ENCODE measurements at regions not wholly inside any gene's neighbourhood (a gene's known extent, or its start where the extent isn't known, plus 50 kb on each side); places are given as distances from the start of the nearest gene placed in this dataset.
A peak's percentile ranks its signal among the peaks of the same experiment; 100 is the strongest.

DNA sequence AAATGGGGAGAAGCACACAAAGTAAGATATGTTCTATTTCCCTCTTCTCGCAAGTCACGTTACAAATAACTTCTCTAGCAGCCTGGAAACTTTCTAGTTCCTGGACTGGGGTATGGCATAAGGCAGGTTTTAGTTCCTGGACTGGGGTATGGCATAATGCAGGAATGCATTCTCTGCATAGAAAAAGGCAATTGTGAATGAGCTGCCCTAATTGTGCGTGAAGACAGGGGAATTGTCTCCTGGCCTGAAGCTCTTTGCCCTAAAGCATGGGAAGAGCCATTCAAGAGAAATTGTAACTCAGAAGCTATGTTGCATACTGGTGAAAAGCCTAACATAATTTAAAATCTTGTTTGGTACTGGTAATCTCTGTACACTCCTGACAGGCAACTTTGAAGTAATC is 54.3 kb upstream of the CBLB start:
- ATAC-seq = no peak
- DNase-seq = no peak
- intact Hi-C loops (cut with DNase I) = no loop called here

DNA sequence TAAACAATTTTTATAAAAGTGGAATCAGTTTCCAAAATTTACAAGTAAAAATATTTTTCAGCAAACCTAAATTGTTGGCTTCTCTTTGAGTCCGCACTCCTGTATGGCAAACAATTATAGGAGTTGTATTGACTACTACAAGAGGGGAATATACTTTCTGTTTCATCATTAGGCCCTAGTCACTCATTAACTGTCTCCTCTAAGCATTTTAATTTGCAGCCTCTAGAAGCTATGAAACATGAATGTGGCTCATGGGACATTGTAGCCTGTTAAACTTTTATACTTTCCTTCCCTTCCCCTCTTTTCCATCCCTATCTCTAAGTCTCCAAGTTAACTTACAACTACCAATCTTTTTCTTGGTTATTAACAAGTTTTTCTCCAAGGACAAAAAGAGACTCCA is 58.9 kb upstream of the CBLB start:
- DNase-seq (no peak), ATAC-seq (no peak)
- intact Hi-C loops (cut with DNase I) = no loop called here

DNA sequence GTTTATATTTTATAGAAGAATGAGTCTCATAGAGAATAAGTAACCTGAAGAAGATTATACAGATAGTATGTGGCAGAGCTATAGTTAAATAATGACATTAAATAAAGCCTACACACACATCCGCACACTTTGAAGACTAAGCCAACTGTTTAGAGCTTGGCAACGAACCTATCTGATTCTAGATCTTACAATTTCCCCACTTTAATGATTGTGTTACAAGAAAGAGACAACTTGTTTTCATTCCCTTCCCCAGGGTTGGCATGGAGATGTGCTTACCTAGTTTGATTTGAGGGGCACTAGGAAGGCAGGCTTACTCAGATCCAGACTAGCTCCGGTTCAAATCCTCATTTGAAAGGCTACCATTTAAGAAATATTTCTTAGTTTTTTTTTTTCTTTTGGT is 61.9 kb upstream of the CBLB start:
- DNase-seq (no peak), ATAC-seq (no peak)
- intact Hi-C loops (cut with DNase I) = no loop called here

DNA sequence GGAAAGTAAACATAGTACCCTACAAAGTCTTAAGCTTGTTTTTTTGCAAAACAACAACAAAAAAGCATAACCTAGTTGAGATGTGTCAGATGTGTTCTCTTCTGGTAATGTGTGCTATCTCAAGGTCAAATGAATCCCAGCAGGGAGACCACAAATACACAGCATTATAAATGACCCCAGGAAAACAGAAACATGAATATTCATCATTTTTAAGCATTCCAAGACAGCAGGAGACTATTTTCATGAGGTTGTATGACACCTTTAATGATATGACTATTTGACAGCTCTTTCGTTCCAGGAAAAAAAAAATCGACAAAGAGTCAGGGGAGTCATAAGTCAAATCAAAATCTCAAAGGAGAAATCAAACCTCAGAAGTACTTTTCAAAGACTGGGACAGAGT is 62.7 kb upstream of the CBLB start:
- ATAC-seq = no peak
- DNase-seq = no peak
- intact Hi-C loops (cut with DNase I) = no loop called here

DNA sequence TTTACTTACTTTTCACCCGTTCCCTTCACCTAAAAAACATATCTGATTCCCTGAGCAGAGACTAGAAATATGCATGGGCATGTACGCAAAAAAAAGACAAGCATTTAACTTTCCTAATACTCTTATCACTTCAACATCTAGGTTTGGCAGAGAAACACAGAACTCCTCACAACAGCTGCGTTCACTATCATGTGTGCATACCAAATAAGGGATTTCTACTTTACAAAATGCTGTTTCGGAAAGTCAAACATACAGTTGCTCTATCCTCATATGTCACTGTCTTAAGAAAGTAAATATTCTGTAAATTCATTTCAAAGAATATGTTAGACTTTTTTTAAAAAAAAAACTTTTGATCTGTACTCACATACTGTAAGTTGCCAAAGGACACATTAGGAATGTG is 65.1 kb upstream of the CBLB start:
- DNase-seq (no peak), ATAC-seq (no peak)
- intact Hi-C loops (cut with DNase I) = no loop called here

DNA sequence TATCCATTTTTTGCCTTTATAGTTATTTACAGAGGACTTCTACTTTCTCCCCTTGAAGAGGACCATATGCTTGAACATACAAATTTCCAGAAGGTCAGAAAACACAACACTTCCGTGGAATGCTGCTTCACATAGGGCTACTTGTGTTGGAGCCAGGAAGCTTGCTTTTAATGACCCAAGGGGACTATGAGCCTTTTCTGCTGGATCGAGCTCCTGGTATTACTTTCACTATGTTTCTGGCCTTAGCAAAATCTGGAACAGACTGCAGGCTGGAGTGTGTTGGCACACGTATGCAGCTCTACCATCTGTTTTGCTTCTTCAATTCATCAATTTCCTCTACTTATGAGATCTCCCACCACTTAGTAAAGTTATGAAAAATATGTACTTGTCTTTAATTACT is 69.3 kb upstream of the CBLB start:
- intact Hi-C loops (cut with DNase I) = no loop called here
- ATAC-seq (peak; percentile 84 to 89), DNase-seq (no peak)

DNA sequence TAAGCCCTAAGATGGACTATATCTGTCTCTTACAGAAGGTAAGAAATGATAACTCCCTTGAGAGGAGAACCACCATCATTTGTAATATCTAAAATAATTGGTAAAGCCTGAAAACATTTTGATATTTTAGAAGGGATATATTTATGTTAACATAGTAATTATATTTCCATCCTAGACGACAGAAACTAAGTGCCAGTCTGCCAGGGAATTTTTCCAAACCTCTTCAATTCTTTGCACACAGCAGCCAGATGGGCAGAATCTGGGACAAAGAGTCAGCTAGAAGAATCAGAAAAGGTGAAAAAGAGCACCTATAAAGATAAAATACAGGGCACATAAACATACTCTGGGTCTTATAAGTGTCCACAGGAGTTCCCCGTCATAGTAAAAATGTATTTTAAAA is 70.0 kb upstream of the CBLB start:
- DNase-seq = no peak
- intact Hi-C loops (cut with DNase I) = no loop called here
- no peak for ATAC-seq

DNA sequence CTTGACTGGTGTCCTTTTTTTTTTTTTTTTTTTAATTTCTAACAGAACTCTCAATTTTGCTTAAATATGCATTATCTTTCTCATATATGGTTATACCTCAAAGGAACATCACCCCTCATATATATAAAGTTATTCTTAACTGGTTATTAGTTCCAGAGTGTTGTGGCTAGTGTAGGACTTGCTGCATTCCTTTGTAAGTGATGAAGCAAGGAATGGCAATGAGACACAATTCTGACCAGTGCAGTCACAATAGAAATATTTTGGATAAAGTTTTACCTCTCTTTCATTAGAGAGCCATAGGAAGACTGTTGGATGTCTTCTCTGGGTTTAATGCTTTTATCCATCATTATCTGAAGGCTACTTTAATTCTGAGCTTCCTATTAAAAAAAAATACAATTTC is 75.5 kb upstream of the CBLB start:
- intact Hi-C loops (cut with DNase I) = no loop called here
- no peak for ATAC-seq

DNA sequence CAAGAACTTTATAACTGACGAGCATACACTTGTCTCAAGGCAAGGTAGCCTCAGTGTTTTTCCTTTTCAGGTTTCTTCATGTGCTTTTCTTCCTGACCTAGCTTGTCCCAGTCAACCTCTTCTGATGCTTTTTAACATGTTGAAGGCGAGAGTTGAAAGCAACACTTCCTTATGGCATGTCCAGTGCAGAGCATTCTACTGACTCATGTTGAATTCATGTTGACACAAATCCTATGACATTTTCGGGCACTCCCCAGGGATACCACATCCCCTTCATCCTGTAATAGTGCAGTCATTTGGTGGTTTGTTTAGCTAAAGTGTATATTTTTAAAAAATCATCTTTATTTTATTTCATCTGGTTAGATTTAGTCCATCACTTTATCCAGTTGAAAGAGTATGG is 75.9 kb upstream of the CBLB start:
- no peak for DNase-seq
- intact Hi-C loops (cut with DNase I) = no loop called here
- no peak for ATAC-seq

More for the DNA sequence above, 75.5 kb upstream of the CBLB start:
- DNase-seq = no peak

DNA sequence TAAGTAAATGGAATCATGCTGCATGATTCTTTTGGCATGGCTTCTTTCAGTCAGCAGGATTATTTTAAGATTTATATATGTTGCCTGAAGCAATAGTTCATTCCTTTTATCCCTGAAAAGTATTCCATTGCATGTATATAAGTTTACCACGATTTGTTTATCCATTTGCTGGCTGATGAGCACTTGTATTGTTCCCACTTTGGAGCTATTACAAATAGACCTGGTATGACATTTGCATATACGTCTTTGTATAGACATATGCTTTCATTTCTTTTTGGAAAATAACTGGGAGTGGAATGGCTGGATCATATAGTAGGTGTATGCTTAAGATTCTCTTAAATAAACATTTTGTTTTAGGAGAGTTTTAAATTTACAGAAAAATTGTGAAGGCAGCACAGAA is 79.3 kb upstream of the CBLB start:
- DNase-seq (no peak), ATAC-seq (no peak)
- intact Hi-C loops (cut with DNase I) = no loop called here

DNA sequence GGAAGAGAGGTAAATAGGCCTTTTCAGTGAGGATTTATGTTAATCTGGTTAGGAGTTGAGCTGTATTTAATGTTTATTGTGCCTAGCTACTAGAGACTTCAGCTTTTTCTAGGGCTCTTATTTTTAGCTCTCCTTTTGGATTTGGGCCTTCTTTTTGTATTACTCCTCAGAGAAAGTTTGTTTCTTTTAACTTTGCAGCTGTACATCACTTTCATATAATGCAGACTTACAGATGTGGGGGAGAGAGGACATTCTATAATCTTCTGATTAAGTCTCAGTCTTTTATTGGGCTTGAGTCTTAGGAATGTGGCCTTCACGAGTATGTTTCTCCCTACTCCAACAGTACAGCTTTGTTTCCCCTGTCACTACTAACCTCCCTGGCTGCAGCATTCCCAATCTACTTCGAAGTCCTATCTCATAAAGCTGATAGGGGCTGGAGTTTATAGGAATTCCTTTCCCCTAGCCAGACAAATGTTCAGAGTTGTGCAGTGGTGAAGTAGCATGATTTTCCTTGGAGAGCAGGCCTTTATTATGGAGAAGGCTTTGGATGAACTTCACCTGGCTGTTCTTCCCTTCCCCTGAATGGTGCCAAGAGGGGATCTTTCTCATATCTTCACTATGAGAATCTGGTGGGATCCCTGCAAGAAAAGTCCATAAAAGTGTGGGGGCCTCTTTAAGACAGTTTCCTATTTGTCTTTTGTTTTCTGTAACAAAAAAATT is 82.2 kb upstream of the CBLB start:
- intact Hi-C loops (cut with DNase I) = no loop called here
- ATAC-seq (no peak), DNase-seq (no peak)

DNA sequence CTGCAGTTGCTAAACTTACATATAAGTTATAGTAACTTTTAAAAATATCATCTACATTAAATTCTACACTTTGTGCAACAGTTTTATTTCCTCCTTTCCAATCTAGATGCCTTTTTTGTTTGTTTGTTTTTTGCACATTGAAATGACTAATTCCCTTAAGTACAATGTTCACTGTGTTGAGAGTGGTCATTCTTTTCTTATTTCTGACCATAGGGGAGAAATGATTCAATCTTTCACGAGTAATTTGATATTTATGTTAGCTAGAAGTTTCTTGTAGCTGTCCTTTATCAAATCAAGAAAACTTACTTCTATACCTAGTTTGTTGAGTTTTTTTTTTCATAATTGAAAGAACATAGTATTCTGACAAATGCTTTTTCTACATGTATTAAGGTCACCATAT is 85.0 kb upstream of the CBLB start:
- ATAC-seq = no peak
- no peak for DNase-seq
- intact Hi-C loops (cut with DNase I) = no loop called here

DNA sequence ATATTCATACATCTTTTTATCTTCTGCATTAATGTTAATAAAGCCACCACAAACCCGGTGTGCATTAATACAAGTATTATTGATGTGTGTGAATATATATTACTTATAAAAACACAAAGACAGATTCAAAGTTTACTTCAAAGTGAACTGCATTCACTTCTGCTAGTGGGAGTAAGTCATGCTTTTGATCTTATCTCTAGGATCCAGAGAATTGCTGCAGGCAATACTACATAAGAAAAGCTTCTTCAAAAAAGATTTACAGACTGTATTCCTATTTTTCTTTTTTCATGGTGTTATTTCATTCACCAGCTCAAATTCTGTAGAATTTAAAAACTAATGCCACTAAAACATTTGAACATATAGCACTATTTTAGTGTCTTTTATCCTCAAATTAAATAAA is 87.5 kb upstream of the CBLB start:
- DNase-seq (no peak), ATAC-seq (no peak)
- intact Hi-C loops (cut with DNase I) = no loop called here

DNA sequence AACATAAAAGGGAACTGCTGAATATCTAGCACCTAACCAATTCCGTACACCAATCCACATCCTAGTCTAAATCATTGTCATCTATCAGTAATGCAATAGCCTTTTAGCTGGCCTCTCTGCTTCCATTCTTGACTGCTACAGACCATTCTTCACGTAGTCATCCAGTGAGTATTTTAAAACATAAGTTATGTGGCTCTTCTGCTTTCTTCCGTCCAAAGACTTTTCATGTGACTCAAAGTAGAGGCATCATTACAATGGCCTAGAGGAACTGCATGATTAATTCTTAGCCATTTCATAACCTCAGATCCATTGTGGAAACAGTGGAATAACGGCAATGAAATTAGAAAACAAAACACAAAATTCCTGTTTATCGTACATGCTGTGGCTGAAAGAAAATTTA is 88.9 kb upstream of the CBLB start:
- no peak for ATAC-seq
- no peak for DNase-seq
- intact Hi-C loops (cut with DNase I) = no loop called here

DNA sequence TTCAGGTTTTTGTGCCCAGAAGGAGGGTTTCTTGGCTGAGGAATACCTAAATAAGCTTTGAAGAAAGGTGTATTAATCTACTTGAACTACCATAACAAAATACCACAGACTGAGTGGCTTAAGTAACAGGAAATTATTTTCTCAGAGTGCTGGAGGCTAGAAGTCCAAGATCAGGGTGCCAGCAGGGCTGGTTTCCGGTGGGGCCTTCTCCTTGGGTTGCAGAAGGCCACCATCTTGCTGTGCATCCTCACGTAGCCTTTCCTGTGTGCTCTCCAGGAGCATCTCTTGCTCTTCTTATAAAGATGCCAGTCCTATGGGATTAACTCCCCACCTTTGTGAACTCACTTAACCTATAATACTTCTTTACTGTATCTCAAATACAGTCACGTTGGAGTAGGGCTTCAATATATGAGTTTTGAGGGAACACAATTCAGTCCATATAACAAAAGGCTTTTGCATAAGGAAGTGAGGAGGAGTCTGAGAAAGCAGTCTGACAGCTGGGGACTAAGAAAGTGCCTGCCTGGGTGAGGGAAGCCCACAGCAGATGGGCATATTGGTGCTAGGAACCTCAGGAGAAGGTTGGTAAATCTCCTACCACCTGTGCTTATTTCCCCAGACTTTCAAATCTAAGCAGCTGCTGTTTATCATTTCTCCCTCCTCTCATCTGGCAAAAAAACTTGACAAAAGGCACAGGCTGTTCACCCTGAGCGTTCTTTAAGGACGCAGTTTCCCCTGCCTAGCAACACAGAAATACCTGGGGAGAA is 89.6 kb upstream of the CBLB start:
- intact Hi-C loops (cut with DNase I) = no loop called here
- ATAC-seq (no peak), DNase-seq (no peak)

DNA sequence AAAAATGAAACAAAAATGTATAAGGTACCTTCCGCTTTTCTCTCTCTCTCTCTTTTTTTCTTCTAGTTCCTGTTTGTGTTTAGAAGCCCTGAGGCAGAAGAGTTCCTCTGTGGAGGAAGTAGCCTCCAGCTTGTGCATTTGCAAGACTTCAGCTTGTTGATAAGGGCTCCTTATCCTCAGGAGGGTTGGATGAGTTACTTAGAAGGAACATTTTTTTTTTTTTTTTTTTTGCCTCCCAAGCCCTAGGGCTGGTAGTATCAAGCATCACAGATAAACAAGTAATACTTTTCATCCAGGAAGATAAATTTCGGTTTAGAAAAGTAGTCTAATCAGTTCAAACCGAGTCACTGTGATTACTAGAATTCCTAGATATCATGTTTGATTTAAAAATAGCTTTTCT is 91.0 kb upstream of the CBLB start:
- intact Hi-C loops (cut with DNase I) = no loop called here
- ATAC-seq (peak in 1 of 2 donors; percentile 87), DNase-seq (no peak)

DNA sequence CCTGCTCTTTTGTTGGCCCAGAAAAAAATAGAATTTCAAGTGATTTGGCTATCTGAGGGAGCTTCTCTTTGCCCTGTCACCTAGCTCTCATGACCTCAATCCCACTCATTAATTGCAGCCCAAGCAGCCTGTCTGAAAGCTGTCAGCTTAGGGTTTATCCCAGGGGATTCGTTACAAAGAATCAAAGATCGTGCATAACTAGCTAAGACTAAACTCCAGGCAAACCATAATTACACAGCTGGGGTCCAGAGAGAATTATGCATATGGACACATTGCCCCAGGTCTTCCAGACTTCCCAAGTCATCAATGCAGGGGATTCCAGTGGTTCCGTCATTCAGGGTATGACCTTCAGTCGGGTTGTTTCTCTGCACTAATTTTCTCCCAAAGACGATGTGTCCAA is 91.6 kb upstream of the CBLB start:
- no peak for ATAC-seq
- intact Hi-C loops (cut with DNase I) = no loop called here

DNA sequence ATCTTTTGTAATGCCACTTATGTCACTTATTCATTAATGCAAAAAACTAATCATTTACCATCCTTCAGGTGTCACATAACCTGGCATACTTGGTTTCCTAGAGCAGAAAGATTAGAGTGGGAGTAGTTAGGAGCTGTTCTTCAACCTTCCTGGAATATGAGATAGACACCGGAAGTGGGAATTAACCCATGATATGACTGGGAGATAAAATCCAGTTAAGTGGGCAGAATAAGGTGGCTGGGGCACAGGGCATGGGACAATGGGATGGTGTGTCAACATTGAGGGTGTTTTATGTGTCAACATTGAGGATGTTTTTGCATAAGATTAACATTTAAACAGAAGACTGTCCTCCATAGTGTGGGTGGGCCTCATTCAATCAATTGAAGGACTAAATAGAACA is 94.3 kb upstream of the CBLB start:
- DNase-seq (no peak), ATAC-seq (no peak)
- intact Hi-C loops (cut with DNase I) = no loop called here

More for the DNA sequence above, 91.6 kb upstream of the CBLB start:
- DNase-seq = no peak

DNA sequence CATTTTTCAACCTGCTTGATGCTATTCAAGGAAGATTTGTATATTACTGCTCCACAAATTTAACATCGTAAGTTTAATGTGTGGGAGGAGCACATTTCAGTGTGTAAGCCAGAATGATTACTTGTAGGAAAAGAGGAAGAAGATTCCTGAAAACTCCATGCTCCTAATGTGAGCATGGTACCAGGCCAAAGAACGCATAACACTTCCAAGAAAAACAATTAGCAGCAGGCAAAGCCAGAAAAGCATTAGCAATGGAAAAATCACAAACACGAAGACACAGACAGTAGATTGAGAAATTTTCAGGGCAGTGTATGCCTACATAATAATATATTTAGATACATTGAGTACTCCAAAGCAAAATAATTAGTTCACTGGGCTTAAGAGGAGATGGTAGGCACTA is 96.6 kb upstream of the CBLB start:
- ATAC-seq (peak; percentile 74 to 79), DNase-seq (no peak)
- intact Hi-C loops (cut with DNase I) = no loop called here

DNA sequence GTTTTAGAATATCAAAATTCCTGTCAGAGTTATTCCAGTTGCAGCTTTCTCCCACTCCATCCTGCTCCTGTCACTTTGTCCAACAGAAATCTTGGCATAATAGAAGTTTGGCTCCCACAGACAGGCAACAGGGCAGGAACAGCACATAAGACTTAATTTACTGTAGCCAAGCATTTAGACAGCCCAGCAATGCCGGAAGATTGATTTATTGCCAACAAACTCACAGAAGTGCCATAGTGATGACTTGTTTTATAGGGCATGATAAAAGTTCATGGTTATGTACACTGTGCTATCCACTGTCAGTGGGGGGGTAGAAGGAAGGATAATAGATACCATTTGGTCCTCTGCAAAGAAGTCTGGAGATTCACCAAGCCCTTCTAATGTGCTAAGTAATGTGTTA is 98.3 kb upstream of the CBLB start:
- ATAC-seq (peak; percentile 78 to 79), DNase-seq (no peak)
- intact Hi-C loops (cut with DNase I) = no loop called here

DNA sequence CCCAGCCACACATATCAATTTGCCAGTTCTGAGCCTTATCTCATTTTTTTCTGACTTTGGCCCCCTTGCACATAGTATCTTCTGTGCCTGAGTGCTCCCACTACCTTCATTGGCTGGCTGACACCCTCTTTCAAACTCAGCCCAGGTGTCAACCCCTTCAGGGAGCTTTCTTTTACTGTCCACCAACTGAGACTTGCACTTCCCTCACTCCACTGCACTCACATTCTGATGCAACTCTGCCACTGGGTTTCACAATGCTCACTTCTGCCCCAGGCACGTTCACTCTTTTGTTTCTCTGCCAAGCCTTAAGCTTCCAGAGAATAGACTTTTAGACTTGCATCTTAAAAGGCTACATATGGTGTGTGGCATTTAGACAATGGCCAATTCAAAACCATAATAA is 101.5 kb upstream of the CBLB start:
- DNase-seq (no peak), ATAC-seq (peak in 1 of 2 donors; percentile 42)
- intact Hi-C loops (cut with DNase I) = no loop called here

Data from left cardiac atrium (tissue), 4 donors.